Right cardiac atrium (tissue), 5 donors: ENCODE measurements at regions not wholly inside any gene's neighbourhood (a gene's known extent, or its start where the extent isn't known, plus 50 kb on each side); places are given as distances from the start of the nearest gene placed in this dataset.

Experiments used
- ATAC-seq, 2 donors: fragments of 200-7000 bp; cut with Tn5 transposase; one replicate each; pipeline versions ENCODE4 v1.8.0 to v1.9.1; 2020; ENCODE audit warnings: moderate library complexity in 2 of 2, mild to moderate bottlenecking in 1 of 2
- DNase-seq, 3 donors: peaks; one replicate each; pipeline ENCODE4 v3.0.0-alpha.2; 2020
- H3K27ac ChIP-seq: one replicate; pipeline ENCODE4 v1.5.1; 2013; ENCODE audit warnings: mild to moderate bottlenecking, low read length, control low read depth, moderate library complexity
- H3K27me3 ChIP-seq: one replicate; pipeline ENCODE4 v1.6.1; 2013; ENCODE audit not compliant: control insufficient read depth, insufficient read depth
- H3K4me1 ChIP-seq: one replicate; pipeline ENCODE4 v1.6.1; 2013; ENCODE audit warnings: low read length; ENCODE audit not compliant: control insufficient read depth, insufficient read depth
- H3K4me3 ChIP-seq: one replicate; pipeline ENCODE4 v1.5.1; 2013; ENCODE audit warnings: low read length, control low read depth
- H3K9me3 ChIP-seq: one replicate; pipeline ENCODE4 v1.6.1; 2013; ENCODE audit warnings: low read length; ENCODE audit not compliant: control insufficient read depth
- WGBS: extraction: QIAGEN DNeasy Blood & Tissue Kit; methylation state at CpG from one replicate; pipeline ENCODE4 v1.1.7; 2013; 5-methylcytosine and 5-hydroxymethylcytosine counted together
- intact Hi-C, 4 donors: fragments of 100-400 bp; cut with DNase I; formaldehyde crosslinking; loops; one replicate each; pipeline versions ENCODE4 v1.11.0 to v1.14.0; 2022 to 2023
- donor health status: healthy with polysubstance abuse.
- donor health status: DM: no; HTN: yes; CAD: no.
- donor health status: DM: no; HTN: no; CAD: no.
- donor health status: DM: no; HTN: yes; CAD: no; lungs with severe emphysema.
- donor health status: DM: yes; HTN: yes; CAD: no.

GRCh38 chr2:151028691-151029176 is 232.9 kb downstream of the RBM43 start:
- H3K4me1 ChIP-seq, result no peaks in the 10 kb centered on the region
- H3K4me3 ChIP-seq, result no peak overlapping the region
- ATAC-seq (no peak), DNase-seq (no peak)
- H3K9me3 ChIP-seq, result no peaks in the 10 kb centered on the region
- no peak overlapping the region for H3K27ac ChIP-seq
- H3K27me3 ChIP-seq, result no peaks in the 10 kb centered on the region
- intact Hi-C loops, result no loop called here

DNA sequence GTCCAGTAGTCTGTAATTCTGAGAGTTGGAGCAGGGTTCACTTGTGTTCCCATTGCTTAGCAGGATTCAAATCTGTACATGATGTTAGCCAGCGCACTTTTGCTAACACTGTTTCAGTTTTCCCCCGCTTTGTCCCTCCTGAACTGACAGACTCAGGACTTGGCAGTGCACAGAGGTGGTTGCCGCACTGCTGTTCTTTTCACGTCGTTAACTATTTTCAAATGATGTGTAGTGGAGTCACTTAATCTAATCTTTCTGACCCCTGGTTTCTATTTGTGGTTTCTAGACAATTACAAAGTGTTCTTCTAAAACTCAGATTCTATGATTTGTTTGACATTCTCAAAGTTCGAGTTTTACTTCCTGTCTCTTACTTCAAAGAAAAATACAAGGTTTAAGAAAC is 234.5 kb downstream of the RBM43 start:
- WGBS, result 38% methylated on average over 6 of the region's 6 CpGs
- Histone ChIP-seq H3K4me3 (no peak overlapping the region), H3K4me1 (no peaks in the 10 kb centered on the region), H3K27ac (peak overlapping the region; percentile 32), H3K27me3 (no peaks in the 10 kb centered on the region), H3K9me3 (no peaks in the 10 kb centered on the region)
- DNase-seq (peak in 1 of 3 donors; percentile 49), ATAC-seq (peak; percentile 61 to 88)
- intact Hi-C loops, result no loop called here

GRCh38 chr2:151025816-151026215 is 235.8 kb downstream of the RBM43 start:
- 88% methylated on average over 1 of the region's 1 CpG for WGBS
- ATAC-seq, result no peak

DNA sequence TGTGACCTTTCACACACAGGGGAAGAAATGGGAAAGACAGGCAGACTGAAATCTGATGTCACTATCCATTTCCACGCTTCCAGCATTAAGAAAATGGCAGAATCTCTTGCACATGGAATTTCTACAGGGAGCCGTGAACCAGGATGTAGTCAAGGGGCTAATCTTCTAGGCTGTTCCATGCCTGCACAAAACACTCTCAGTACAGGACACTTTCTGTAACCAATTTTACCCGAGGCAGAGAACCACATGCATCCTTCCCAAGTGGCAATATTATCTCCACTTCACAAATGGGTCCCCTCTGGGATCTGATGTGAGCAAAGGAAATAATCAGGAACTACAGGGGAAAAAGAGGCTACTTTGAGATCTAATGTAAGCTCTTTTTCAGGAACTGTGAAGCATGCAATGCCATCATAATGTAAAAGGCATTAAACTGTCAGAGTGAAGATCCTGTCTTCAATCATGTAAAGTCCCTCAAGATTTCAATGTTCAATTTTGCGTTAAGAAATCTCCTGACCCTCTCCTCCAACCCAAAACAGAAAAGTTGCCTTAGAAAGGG is 236.9 kb downstream of the RBM43 start:
- ATAC-seq (no peak), DNase-seq (no peak)
- Histone ChIP-seq H3K27ac (no peak overlapping the region), H3K4me3 (no peak overlapping the region), H3K4me1 (no peaks in the 10 kb centered on the region), H3K27me3 (no peaks in the 10 kb centered on the region), H3K9me3 (no peaks in the 10 kb centered on the region)
- intact Hi-C loops, result no loop called here
- 53% methylated on average over 4 of the region's 4 CpGs for WGBS

More at GRCh38 chr2:151025816-151026215, 235.8 kb downstream of the RBM43 start:
- no peak overlapping the region for H3K27ac ChIP-seq
- H3K4me1 ChIP-seq, result no peaks in the 10 kb centered on the region
- no peak overlapping the region for H3K4me3 ChIP-seq
- intact Hi-C loops, result no loop called here
- no peaks in the 10 kb centered on the region for H3K27me3 ChIP-seq
- DNase-seq, result no peak
- no peaks in the 10 kb centered on the region for H3K9me3 ChIP-seq

DNA sequence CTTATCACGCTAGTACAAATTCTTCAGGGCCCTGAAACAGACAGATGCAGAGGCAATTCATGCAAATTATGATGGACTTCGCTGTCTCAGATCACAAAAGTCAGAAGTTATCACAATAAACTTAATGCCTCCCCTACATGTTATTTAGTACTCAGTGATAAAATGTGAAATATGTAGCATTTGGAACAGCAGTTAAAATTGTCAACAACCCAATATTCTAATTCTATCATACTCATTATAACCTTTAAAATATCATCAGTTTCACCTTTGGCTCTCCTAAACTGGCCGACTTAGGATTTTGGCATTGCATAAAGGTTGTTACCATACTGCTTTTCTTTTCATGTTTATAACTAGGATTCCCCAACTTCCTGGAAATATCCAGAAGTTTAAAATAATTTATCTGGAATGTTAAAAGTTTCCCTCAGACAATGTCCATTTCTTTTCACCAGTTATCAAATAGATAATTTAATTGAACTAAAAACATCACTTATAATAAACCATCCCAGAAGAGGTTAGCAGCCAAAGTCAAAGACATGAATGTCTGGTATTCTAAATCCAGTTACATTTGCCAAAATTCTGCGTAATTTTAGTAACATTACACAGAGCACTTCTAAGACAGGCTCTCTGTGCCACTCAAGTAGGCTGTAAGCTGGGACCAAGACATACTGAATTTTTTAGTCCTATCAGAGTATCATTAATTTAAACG is 239.8 kb downstream of the RBM43 start:
- no peak overlapping the region for H3K27ac ChIP-seq
- WGBS, result 42% methylated on average over 5 of the region's 5 CpGs
- ATAC-seq, result peak in 1 of 2 donors; percentile 50
- no peaks in the 10 kb centered on the region for H3K27me3 ChIP-seq
- no peaks in the 10 kb centered on the region for H3K4me1 ChIP-seq
- DNase-seq, result no peak
- no peaks in the 10 kb centered on the region for H3K9me3 ChIP-seq
- H3K4me3 ChIP-seq, result no peak overlapping the region
- intact Hi-C loops, result no loop called here

- Histone ChIP-seq H3K27me3 (no peaks in the 10 kb centered on the region), H3K9me3 (no peaks in the 10 kb centered on the region), H3K4me3 (no peak overlapping the region), H3K27ac (no peak overlapping the region), H3K4me1 (no peaks in the 10 kb centered on the region)
- intact Hi-C loops, result no loop called here
- DNase-seq, result no peak
- 81% methylated on average over 2 of the region's 2 CpGs for WGBS
- ATAC-seq, result no peak
These were observed 241.3 kb downstream of the RBM43 start for GRCh38 chr2:151020411-151020810.

DNA sequence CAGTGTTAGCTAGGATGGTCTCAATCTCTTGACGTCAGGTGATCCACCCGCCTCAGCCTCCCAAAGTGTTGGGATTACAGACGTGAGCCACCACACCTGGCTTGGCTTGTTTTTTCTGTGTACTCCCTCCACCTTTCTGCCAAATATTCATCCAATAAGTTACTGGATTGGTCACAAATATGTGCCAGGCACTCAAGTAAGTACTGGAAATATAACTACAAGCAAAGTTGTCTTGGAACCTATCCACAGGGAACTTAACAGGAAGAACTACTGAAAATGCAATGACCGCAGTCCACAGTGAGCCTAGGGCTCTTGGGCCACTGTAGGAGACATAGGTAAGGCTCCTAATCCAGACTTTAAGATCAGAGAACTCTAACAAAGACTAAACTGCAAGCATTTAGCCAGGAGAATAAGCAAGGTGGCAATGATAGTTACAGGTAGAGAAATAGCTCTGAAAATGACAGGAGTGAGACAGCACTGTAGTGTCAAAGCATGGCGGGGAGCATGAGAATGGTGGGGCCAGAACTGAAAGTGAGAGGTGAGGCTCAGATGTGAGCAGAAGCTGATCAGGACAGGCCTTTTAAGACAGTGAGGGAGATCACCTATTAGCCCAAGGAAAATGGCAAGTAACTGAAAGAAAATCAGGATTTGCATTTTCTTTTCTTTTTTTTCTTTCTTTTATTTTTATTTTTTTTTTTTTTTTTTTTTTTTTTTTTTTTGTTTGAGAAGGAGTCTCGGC is 252.1 kb downstream of the RBM43 start:
- WGBS, result 90% methylated on average over 6 of the region's 6 CpGs
- Histone ChIP-seq H3K27me3 (no peaks in the 10 kb centered on the region), H3K4me1 (no peaks in the 10 kb centered on the region), H3K4me3 (no peak overlapping the region), H3K27ac (no peak overlapping the region), H3K9me3 (no peaks in the 10 kb centered on the region)
- no peak for DNase-seq
- no peak for ATAC-seq
- intact Hi-C loops, result no loop called here

GRCh38 chr2:151007365-151007764 is 254.3 kb downstream of the RBM43 start:
- Histone ChIP-seq H3K9me3 (no peaks in the 10 kb centered on the region), H3K27me3 (no peaks in the 10 kb centered on the region), H3K27ac (no peak overlapping the region), H3K4me1 (no peaks in the 10 kb centered on the region), H3K4me3 (no peak overlapping the region)
- intact Hi-C loops, result no loop called here
- 57% methylated on average over 6 of the region's 6 CpGs for WGBS
- peak; percentile 55 to 84 for ATAC-seq
- peak; percentile 61 to 84 (median 74) for DNase-seq

GRCh38 chr2:151002959-151003600 is 258.6 kb downstream of the RBM43 start:
- H3K27ac ChIP-seq, result no peak overlapping the region
- no peak for DNase-seq
- WGBS, result 91% methylated on average over 5 of the region's 5 CpGs
- H3K4me1 ChIP-seq, result no peaks in the 10 kb centered on the region
- H3K9me3 ChIP-seq, result no peaks in the 10 kb centered on the region
- H3K27me3 ChIP-seq, result no peaks in the 10 kb centered on the region
- no peak for ATAC-seq
- intact Hi-C loops, result no loop called here
- no peak overlapping the region for H3K4me3 ChIP-seq

DNA sequence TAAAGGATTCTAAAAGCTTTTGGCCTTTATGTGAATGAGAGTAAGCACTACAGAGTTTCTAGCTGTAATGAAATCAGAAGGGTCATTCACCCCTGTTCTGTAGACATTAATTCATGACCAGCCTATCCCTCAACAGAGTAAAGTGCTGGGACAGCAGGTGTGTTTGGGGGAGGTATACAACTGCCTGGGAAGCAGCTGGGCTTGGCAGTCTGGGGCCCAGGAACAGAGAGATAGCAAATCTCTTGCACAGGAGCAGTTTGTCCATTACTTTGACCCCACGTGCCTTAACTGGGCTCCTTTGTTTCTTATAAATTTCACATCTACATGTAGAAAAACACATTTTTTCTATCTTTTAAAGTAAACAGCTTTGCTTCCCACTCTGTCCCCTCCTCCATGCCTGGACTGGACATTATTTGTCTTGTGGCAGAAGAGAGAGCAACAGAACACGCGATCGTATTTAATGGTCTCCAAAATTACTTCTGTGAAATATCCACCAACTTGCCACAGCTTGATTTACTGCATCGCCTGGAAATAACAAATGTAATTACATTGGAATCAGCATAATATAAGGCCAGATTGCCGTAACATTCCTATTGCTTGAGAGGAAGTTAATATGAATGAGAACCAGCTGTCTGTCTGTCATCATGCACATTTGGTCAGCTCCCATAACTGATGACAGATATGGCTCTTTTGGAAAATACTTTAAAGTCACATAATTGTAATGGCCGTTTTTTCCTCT is 263.8 kb downstream of the RBM43 start:
- ATAC-seq, result no peak
- no peaks in the 10 kb centered on the region for H3K27me3 ChIP-seq
- intact Hi-C loops, result no loop called here
- no peak overlapping the region for H3K4me3 ChIP-seq
- no peak for DNase-seq
- H3K27ac ChIP-seq, result no peak overlapping the region
- no peaks in the 10 kb centered on the region for H3K4me1 ChIP-seq
- 62% methylated on average over 7 of the region's 7 CpGs for WGBS
- H3K9me3 ChIP-seq, result no peaks in the 10 kb centered on the region
